ENCODE measurements at regions not wholly inside any gene's neighbourhood (a gene's known extent, or its start where the extent isn't known, plus 50 kb on each side); places are given as distances from the start of the nearest gene placed in this dataset.

DNA sequence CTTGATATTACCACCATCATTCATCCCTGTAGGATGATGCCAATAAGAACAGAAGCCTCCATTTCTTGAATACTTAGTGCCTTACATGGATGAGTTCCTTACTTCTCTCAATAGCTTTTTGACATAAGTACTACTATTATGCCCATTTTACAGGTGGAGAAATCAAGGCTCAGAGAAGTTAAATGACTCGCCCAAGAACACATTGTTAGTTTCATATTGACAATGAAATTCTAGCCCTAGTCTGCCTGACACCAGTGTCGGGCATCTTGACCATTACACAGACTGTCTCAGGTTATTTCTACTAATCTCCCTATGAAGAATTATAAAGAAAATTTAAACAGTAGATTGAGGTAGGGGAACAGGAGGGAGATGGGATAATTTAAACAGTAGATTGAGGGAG lies 52.5 kb upstream of the ARL8B start:
- DNase-seq (ENCODE audit: low read depth): no peak

- no peak for DNase-seq (ENCODE audit: low read depth)
Observed at GRCh38 chr3:5071061-5071460, 51.0 kb upstream of the ARL8B start.

GRCh38 chr3:5072100-5072816 lies 49.8 kb upstream of the ARL8B start:
- DNase-seq (ENCODE audit: low read depth): no peak
